IPS-20b (cell line): ENCODE measurements at regions not wholly inside any gene's neighbourhood (a gene's known extent, or its start where the extent isn't known, plus 50 kb on each side); places are given as distances from the start of the nearest gene placed in this dataset.

ENCODE experiments used
- H3K27ac ChIP-seq: one replicate; pipeline ENCODE4 v1.5.1; 2013; ENCODE audit warnings: low read length
- H3K27me3 ChIP-seq: 2 replicates; pipeline ENCODE4 v1.6.1; 2013; ENCODE audit warnings: mild to moderate bottlenecking, low read length, inconsistent platforms; ENCODE audit not compliant: insufficient read depth
- H3K36me3 ChIP-seq: 2 replicates; pipeline ENCODE4 v1.6.1; 2013; ENCODE audit warnings: low read depth, mild to moderate bottlenecking, inconsistent platforms, low read length, moderate library complexity; ENCODE audit not compliant: insufficient read depth
- H3K4me1 ChIP-seq: 2 replicates; pipeline ENCODE4 v1.6.1; 2013; ENCODE audit warnings: mild to moderate bottlenecking, control low read depth, inconsistent platforms, low read length, moderate library complexity; ENCODE audit not compliant: insufficient read depth
- H3K4me3 ChIP-seq: 2 replicates; pipeline ENCODE4 v1.5.1; 2013; ENCODE audit warnings: mild to moderate bottlenecking, low read length, inconsistent platforms
- H3K9ac ChIP-seq: 2 replicates; pipeline ENCODE4 v1.6.1; 2013; ENCODE audit warnings: low read depth, mild to moderate bottlenecking, inconsistent platforms, low read length, moderate library complexity
- H3K9me3 ChIP-seq: 2 replicates; pipeline ENCODE4 v1.6.1; 2013; ENCODE audit warnings: mild to moderate bottlenecking, low read depth, low read length, inconsistent platforms; ENCODE audit not compliant: insufficient read depth

GRCh38 chr2:191582355-191582754 is 95.6 kb upstream of the NABP1 start:
- no peaks in the 10 kb centered on the region for H3K27me3 ChIP-seq
- H3K27ac ChIP-seq, result no peak overlapping the region

GRCh38 chr2:191591025-191591424 is 86.9 kb upstream of the NABP1 start:
- H3K4me1 ChIP-seq, result no peaks in the 10 kb centered on the region
- H3K4me3 ChIP-seq, result no peak overlapping the region
- no peaks in the 10 kb centered on the region for H3K27me3 ChIP-seq

More at GRCh38 chr2:191582355-191582754, 95.6 kb upstream of the NABP1 start:
- no peak overlapping the region for H3K4me3 ChIP-seq
- H3K36me3 ChIP-seq, result no peaks in the 10 kb centered on the region
- no peaks in the 10 kb centered on the region for H3K4me1 ChIP-seq
- no peak overlapping the region for H3K9ac ChIP-seq
- H3K9me3 ChIP-seq, result no peaks in the 10 kb centered on the region

DNA sequence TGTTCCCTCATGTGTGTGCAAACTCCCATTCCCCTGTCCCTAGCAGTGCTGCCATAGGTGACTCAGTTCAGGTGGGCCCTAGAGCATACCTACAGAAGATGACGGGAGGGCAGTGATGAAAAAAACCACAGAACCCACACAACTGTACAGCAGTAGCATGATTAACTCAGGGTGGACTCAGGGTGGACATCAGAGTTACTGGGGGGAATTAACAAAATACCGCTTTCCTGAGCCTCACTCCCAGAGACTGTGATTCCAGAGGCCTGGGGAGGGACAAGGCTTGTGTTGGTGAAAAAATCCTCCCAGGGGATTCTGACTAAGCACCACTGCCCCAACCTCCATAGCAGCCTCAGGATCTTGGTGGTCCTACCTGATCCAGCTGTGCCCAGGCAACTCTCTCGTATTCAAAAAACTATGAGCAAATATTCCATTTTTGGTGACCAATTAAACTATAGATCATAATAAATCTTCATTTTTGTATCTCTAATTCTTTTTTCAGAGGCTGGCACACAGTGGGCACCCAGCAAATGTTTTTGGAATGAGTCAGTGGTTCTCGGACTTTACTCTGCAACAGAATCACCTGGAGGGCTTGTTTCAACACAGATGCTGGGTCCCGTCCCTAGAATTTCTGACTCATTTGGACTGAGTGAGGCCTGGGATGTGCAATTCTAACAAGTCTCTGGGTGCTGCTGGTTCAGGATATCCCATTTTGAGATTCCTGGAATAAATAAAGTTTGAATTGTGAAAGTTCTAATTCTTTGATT is 84.1 kb upstream of the NABP1 start:
- Histone ChIP-seq H3K27ac (no peak overlapping the region), H3K4me1 (no peaks in the 10 kb centered on the region), H3K4me3 (no peak overlapping the region), H3K9ac (no peak overlapping the region), H3K27me3 (no peaks in the 10 kb centered on the region), H3K9me3 (no peaks in the 10 kb centered on the region), H3K36me3 (no peaks in the 10 kb centered on the region)

More at GRCh38 chr2:191591025-191591424, 86.9 kb upstream of the NABP1 start:
- H3K9ac ChIP-seq, result no peak overlapping the region
- H3K9me3 ChIP-seq, result no peaks in the 10 kb centered on the region
- no peak overlapping the region for H3K27ac ChIP-seq
- no peaks in the 10 kb centered on the region for H3K36me3 ChIP-seq

GRCh38 chr2:191597186-191597751 is 80.7 kb upstream of the NABP1 start:
- Histone ChIP-seq H3K27ac (no peak overlapping the region), H3K9me3 (no peaks in the 10 kb centered on the region), H3K27me3 (no peaks in the 10 kb centered on the region), H3K9ac (no peak overlapping the region), H3K4me1 (no peaks in the 10 kb centered on the region), H3K36me3 (no peaks in the 10 kb centered on the region), H3K4me3 (no peak overlapping the region)

DNA sequence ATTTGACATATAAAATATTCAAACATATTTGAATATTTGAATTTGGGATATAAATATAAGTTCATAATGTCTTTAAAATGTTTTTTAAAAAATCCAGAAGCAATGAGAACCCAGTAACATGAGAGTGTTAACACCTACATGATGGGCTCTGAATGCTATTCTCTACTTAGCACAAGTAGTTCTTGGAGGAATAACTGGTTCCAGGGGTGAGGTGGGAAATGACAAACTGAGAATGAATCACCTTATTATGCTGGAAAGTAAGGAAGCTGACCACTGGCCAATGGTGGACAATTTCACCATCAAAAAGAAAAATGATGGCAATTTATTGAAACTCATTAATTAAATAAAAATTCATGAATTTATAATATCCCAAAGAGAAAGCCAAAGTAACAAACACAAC is 79.6 kb upstream of the NABP1 start:
- Histone ChIP-seq H3K9me3 (no peaks in the 10 kb centered on the region), H3K27me3 (no peaks in the 10 kb centered on the region), H3K4me1 (no peaks in the 10 kb centered on the region), H3K27ac (no peak overlapping the region), H3K4me3 (no peak overlapping the region), H3K36me3 (no peaks in the 10 kb centered on the region), H3K9ac (no peak overlapping the region)

- Histone ChIP-seq H3K9me3 (no peaks in the 10 kb centered on the region), H3K27ac (no peak overlapping the region), H3K4me1 (no peaks in the 10 kb centered on the region), H3K9ac (no peak overlapping the region), H3K27me3 (no peaks in the 10 kb centered on the region), H3K36me3 (no peaks in the 10 kb centered on the region), H3K4me3 (no peak overlapping the region)
Observed at GRCh38 chr2:191601060-191601459, 76.9 kb upstream of the NABP1 start.

DNA sequence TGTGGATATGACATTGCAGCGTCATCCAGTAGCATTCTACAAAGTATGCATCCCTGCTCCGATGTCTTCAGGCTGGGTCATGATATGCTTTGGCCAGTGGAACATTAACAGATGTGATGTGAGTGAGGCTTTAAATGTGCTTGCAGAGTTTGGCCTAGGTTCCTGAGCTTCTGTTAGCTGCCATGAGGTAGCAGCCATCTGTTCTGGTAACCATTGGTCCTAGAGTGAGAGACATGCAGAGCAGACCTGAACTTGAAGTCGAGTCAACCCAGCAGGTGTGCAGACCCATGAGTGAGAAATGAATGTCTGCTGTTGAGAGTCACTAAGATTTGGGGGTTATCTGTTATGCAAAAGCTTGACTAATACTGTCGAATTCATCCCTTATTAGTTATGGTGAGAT is 73.8 kb upstream of the NABP1 start:
- H3K4me1 ChIP-seq, result no peaks in the 10 kb centered on the region
- H3K27ac ChIP-seq, result no peak overlapping the region
- H3K4me3 ChIP-seq, result no peak overlapping the region
- H3K27me3 ChIP-seq, result no peaks in the 10 kb centered on the region
- H3K9ac ChIP-seq, result no peak overlapping the region
- no peaks in the 10 kb centered on the region for H3K36me3 ChIP-seq
- no peaks in the 10 kb centered on the region for H3K9me3 ChIP-seq

DNA sequence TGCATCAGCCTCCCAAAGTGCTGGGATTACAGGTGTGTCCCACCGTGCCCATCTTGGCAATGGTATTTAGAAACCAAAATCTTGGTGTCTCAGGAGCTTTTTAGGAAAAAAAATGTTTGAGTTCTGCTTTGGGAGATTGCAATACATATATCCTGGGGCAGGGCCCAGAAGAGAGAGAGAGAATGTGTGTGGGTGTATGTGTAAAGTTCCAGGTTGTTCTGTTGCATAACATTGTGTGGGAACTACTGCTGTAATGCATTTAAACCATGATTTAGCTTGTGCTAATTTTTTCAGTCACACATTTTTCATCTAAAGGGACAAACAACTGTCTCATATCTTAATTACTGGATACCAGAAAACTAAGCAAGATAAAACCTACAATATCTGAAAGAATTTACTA is 70.8 kb upstream of the NABP1 start:
- H3K4me3 ChIP-seq, result no peak overlapping the region

DNA sequence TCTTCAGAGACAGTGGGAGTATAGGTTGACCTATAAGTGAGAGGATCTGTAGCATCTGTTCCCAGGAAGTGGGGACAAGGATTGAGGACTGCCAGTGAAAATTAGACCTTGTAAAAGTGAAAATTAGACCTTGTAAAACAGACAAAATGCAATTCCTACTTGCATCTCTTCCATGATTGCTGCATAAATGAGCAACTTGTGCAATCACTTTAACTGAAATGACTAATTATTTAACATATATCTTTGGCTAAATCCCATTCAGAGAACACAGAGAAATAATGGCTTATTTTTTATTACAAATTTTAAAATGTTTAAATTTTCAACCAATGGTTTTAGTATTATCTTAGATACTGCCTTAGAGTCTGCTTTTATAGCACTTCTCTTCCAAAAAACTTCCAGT is 67.2 kb upstream of the NABP1 start:
- H3K9me3 ChIP-seq, result no peaks in the 10 kb centered on the region
- no peaks in the 10 kb centered on the region for H3K27me3 ChIP-seq
- no peak overlapping the region for H3K9ac ChIP-seq
- H3K4me3 ChIP-seq, result no peak overlapping the region
- H3K36me3 ChIP-seq, result no peaks in the 10 kb centered on the region
- H3K4me1 ChIP-seq, result no peaks in the 10 kb centered on the region
- no peak overlapping the region for H3K27ac ChIP-seq

More for the DNA sequence above, 70.8 kb upstream of the NABP1 start:
- no peaks in the 10 kb centered on the region for H3K36me3 ChIP-seq
- H3K9ac ChIP-seq, result no peak overlapping the region
- H3K4me1 ChIP-seq, result no peaks in the 10 kb centered on the region
- no peaks in the 10 kb centered on the region for H3K27me3 ChIP-seq
- H3K9me3 ChIP-seq, result no peaks in the 10 kb centered on the region
- no peak overlapping the region for H3K27ac ChIP-seq

GRCh38 chr2:191611614-191612013 is 66.3 kb upstream of the NABP1 start:
- no peak overlapping the region for H3K9ac ChIP-seq

GRCh38 chr2:191612496-191612895 is 65.4 kb upstream of the NABP1 start:
- no peaks in the 10 kb centered on the region for H3K9me3 ChIP-seq

More at GRCh38 chr2:191611614-191612013, 66.3 kb upstream of the NABP1 start:
- Histone ChIP-seq H3K9me3 (no peaks in the 10 kb centered on the region), H3K4me1 (no peaks in the 10 kb centered on the region), H3K27me3 (no peaks in the 10 kb centered on the region), H3K4me3 (no peak overlapping the region), H3K27ac (no peak overlapping the region), H3K36me3 (no peaks in the 10 kb centered on the region)

GRCh38 chr2:191614759-191615158 is 63.2 kb upstream of the NABP1 start:
- Histone ChIP-seq H3K4me1 (no peaks in the 10 kb centered on the region), H3K9ac (no peak overlapping the region), H3K9me3 (no peaks in the 10 kb centered on the region), H3K27ac (no peak overlapping the region), H3K27me3 (no peaks in the 10 kb centered on the region), H3K36me3 (no peaks in the 10 kb centered on the region), H3K4me3 (no peak overlapping the region)

More at GRCh38 chr2:191612496-191612895, 65.4 kb upstream of the NABP1 start:
- no peaks in the 10 kb centered on the region for H3K27me3 ChIP-seq
- H3K4me3 ChIP-seq, result no peak overlapping the region
- H3K9ac ChIP-seq, result no peak overlapping the region
- H3K36me3 ChIP-seq, result no peaks in the 10 kb centered on the region
- no peaks in the 10 kb centered on the region for H3K4me1 ChIP-seq
- H3K27ac ChIP-seq, result no peak overlapping the region
